Aorta (tissue), 5 donors: ENCODE measurements at regions not wholly inside any gene's neighbourhood (a gene's known extent, or its start where the extent isn't known, plus 50 kb on each side); places are given as distances from the start of the nearest gene placed in this dataset.

Experiments
- ATAC-seq: fragments of 200-7000 bp; cut with Tn5 transposase; one replicate; pipeline ENCODE4 v1.9.1; 2022; ENCODE audit warnings: moderate library complexity; ENCODE audit not compliant: low FRiP score
- DNase-seq, 2 donors: peaks; one replicate each; pipeline ENCODE4 v3.0.0-alpha.2; 2020
- H3K27ac ChIP-seq, 2 donors: one replicate each; pipeline ENCODE4 v1.5.1; 2013; ENCODE audit warnings: low read length in 2 of 2, mild to moderate bottlenecking in 2 of 2, moderate library complexity in 2 of 2, control low read depth in 1 of 2, inconsistent platforms in 1 of 2, low read depth in 1 of 2
- H3K27me3 ChIP-seq, 2 donors: one replicate each; pipeline ENCODE4 v1.6.1; 2013; ENCODE audit warnings: control low read depth in 1 of 2, low read length in 1 of 2, mild to moderate bottlenecking in 1 of 2, moderate library complexity in 1 of 2; ENCODE audit not compliant: insufficient read depth in 2 of 2, control insufficient read depth in 1 of 2
- H3K36me3 ChIP-seq, 2 donors: one replicate each; pipeline ENCODE4 v1.6.1; 2013; ENCODE audit warnings: control low read depth in 1 of 2, low read length in 1 of 2, mild to moderate bottlenecking in 1 of 2; ENCODE audit not compliant: insufficient read depth in 2 of 2, control insufficient read depth in 1 of 2
- H3K4me1 ChIP-seq, 2 donors: one replicate each; pipeline ENCODE4 v1.6.1; 2013; ENCODE audit warnings: low read length in 2 of 2, control low read depth in 1 of 2, mild to moderate bottlenecking in 1 of 2, moderate library complexity in 1 of 2; ENCODE audit not compliant: insufficient read depth in 2 of 2, control insufficient read depth in 1 of 2
- H3K4me3 ChIP-seq, 2 donors: one replicate each; pipeline ENCODE4 v1.5.1; 2013; ENCODE audit warnings: low read length in 2 of 2, control low read depth in 1 of 2, mild to moderate bottlenecking in 1 of 2
- H3K9me3 ChIP-seq: one replicate; pipeline ENCODE4 v1.6.1; 2013; ENCODE audit warnings: mild to moderate bottlenecking, low read length; ENCODE audit not compliant: control insufficient read depth
- WGBS, 2 donors: extraction: QIAGEN DNeasy Blood & Tissue Kit; methylation state at CpG; one replicate each; pipeline ENCODE4 v1.1.7; 2013; 5-methylcytosine and 5-hydroxymethylcytosine counted together
- intact Hi-C, 2 donors: fragments of 100-400 bp; cut with DNase I; formaldehyde crosslinking; loops; one replicate each; pipeline versions ENCODE4 v1.14.2 to v1.15.0; 2022
- donor health status: healthy with polysubstance abuse.
- donor health status: Bipolar disorder and iron deficiency.
- donor health status: DM: no; HTN: no; CAD: no.
- donor health status: DM: no; HTN: no; CAD: no.
- donor health status: DM: yes; HTN: yes; CAD: no.

DNA sequence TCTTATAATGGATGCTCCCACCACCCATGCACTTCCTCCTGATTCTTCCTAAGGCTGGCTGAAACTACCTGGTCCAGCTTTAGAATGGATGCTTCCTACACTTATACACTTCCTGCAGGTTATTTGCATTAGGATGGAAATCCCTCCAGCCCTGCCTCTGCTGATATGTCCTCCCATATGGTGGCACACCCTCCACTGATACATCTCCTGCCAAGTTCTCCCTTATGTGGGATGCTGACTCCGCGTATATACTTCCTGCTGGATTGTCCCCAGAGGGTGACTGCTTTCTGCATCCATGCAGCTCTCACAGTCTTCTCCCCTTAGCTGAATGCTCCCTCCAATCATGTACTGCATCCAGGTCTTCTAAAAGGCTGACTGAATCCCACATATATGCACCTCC lies 254.6 kb upstream of the FAM47C start:
- DNase-seq (no peak), ATAC-seq (no peak)
- H3K27ac ChIP-seq = no peak overlapping the region
- H3K9me3 ChIP-seq = peaks cover 2% of the 10 kb centered on the region
- 73 to 79% methylated on average over 2 of the region's 2 CpGs for WGBS, 2 donors
- H3K4me3 ChIP-seq = no peak overlapping the region
- no peaks in the 10 kb centered on the region for H3K36me3 ChIP-seq
- no peaks in the 10 kb centered on the region for H3K4me1 ChIP-seq
- intact Hi-C loops = no loop called here
- no peaks in the 10 kb centered on the region for H3K27me3 ChIP-seq

DNA sequence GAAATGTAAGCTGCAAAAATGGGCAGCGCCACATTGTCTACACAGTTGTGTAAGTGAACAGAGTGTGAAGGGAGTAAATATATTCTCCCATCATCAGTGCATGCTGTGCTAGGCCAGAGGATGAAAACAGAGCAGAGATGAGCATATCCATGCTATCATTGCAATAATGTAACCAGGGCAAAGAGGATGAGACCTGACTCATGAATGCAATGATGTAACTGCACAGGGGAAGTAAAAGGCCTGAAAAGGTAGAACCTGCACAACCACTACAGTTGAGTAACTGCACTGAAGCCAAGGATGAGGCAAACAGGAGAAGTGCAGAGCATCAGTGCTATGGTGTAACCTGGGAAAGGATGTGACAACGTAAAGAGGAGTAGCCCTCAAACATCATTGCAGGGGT lies 220.4 kb upstream of the FAM47C start:
- intact Hi-C loops = no loop called here
- no peak overlapping the region for H3K27ac ChIP-seq
- DNase-seq (no peak), ATAC-seq (no peak)
- H3K27me3 ChIP-seq = no peaks in the 10 kb centered on the region
- H3K36me3 ChIP-seq = no peaks in the 10 kb centered on the region
- no peak overlapping the region for H3K4me3 ChIP-seq
- 75 to 83% methylated on average over 2 of the region's 2 CpGs for WGBS, 2 donors
- H3K9me3 ChIP-seq = no peaks in the 10 kb centered on the region
- H3K4me1 ChIP-seq = peaks cover 0 to under 1% of the 10 kb centered on the region in 2 donors

DNA sequence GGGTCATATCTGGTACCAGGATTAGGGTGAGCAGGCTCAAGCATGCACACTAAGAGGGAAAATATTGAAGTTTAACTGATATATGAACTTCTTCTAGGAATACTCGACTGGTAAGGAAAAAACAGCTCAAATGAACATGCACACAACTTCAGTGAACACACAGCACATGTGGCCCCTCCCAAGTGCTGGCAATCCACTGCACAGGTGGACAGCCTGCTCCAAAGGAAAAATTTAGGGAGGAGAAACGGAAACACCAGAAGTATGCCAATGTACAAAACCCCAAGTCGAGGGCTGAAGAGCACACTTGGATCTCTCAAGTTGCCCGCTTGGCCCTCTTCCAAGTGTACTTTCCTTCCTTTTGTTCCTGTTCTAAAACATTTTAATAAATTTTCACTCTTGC lies 205.0 kb upstream of the FAM47C start:
- H3K27ac ChIP-seq = no peak overlapping the region
- H3K4me1 ChIP-seq = no peaks in the 10 kb centered on the region
- no peaks in the 10 kb centered on the region for H3K36me3 ChIP-seq
- no peak for ATAC-seq
- intact Hi-C loops = no loop called here
- WGBS, 2 donors = 65 to 82% methylated on average over 4 of the region's 4 CpGs
- H3K27me3 ChIP-seq = no peaks in the 10 kb centered on the region
- no peak overlapping the region for H3K4me3 ChIP-seq
- DNase-seq = no peak
- H3K9me3 ChIP-seq = no peaks in the 10 kb centered on the region

DNA sequence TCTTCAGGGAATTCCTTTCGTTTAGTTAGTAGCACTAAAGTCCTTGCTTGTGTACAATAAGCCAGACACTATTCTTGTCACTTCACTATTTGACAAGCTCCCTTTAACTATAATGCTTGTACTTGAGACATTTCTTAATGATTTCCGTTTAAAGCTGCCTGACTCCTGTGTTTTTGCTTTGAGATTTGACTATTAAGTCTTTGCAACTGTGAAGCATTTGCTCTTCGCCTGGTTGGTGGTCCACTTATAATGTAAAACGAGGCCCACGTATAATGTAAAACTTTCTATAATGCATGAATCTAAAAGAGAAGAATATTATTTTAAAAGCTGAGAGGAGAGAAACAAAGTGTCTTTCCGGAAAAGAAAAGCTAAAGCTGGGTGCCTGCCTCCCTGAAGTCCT lies 204.1 kb upstream of the FAM47C start:
- H3K27ac ChIP-seq = no peak overlapping the region
- no peaks in the 10 kb centered on the region for H3K36me3 ChIP-seq
- H3K4me3 ChIP-seq = no peak overlapping the region
- WGBS, 2 donors = 45 to 61% methylated on average over 6 of the region's 6 CpGs
- intact Hi-C loops = no loop called here
- H3K27me3 ChIP-seq = no peaks in the 10 kb centered on the region
- no peaks in the 10 kb centered on the region for H3K9me3 ChIP-seq
- ATAC-seq = no peak
- H3K4me1 ChIP-seq = no peaks in the 10 kb centered on the region
- DNase-seq = no peak

DNA sequence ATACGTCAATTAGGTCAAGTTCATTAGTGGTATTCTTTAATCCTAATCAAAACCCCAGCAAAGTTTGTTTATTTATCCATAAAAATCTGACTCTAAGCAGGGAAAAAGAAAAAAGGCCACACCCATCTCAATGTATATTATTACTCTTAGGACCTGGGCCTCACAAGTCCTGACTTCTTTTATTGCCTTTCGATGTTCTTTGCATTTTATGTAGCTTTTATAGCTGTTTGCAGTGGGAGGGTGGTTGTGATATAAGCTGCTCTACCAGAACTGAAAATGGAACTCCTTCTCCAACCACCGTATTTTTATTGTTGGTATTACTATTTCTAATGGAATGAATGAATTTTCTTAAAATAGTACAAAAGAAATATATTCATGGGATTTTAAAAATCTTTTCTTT lies 163.3 kb upstream of the FAM47C start:
- no peak for DNase-seq
- no peaks in the 10 kb centered on the region for H3K9me3 ChIP-seq
- ATAC-seq = no peak
- intact Hi-C loops = no loop called here
- no peak overlapping the region for H3K27ac ChIP-seq
- WGBS, 2 donors = 75 to 77% methylated on average over 3 of the region's 3 CpGs
- H3K36me3 ChIP-seq = no peaks in the 10 kb centered on the region
- no peak overlapping the region for H3K4me3 ChIP-seq
- no peaks in the 10 kb centered on the region for H3K27me3 ChIP-seq
- no peaks in the 10 kb centered on the region for H3K4me1 ChIP-seq

DNA sequence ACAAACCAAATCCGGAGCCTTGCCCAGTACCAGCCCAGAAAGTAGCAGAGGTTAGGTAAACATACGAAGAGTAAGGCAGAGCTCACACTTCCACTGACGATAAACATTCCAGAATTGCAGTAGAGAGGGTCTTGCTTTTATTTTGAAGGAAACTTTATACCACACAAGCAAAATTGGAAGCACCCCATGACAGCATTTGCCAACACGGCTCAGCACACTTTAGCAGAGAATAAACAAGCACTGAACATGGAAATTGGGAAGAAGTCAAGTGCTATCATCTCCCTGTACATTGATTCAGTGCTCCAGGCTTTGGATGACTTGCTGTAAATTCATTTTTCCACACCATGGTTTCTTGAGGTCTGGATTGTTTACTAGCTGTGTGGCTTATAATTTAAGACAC lies 160.7 kb upstream of the FAM47C start:
- Histone ChIP-seq H3K36me3 (no peaks in the 10 kb centered on the region), H3K27me3 (no peaks in the 10 kb centered on the region), H3K4me3 (no peak overlapping the region), H3K27ac (no peak overlapping the region), H3K4me1 (no peaks in the 10 kb centered on the region), H3K9me3 (no peaks in the 10 kb centered on the region)
- DNase-seq (no peak), ATAC-seq (no peak)
- intact Hi-C loops = no loop called here
- 31 to 33% methylated on average over 4 of the region's 4 CpGs for WGBS, 2 donors

DNA sequence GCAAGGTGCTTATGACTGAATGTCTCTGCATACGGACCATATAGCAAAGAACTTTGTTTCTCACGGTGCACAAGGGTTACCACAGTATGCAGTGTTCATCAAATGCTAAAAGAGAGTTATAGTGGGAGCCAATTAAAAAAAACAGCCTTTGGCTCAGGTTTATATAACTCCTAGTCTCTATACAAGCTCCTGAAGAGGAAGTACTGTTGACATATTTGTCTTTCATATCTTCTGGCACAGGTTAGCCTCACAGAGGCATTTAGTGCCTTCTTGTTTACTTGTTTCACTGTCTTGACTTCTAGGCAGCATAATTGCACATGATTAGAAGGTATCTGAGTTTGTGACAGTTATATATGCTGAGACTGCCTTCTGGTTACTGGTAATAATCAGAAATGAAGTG lies 158.8 kb upstream of the FAM47C start:
- no peaks in the 10 kb centered on the region for H3K4me1 ChIP-seq
- no peaks in the 10 kb centered on the region for H3K9me3 ChIP-seq
- H3K27ac ChIP-seq = no peak overlapping the region
- no peaks in the 10 kb centered on the region for H3K27me3 ChIP-seq
- intact Hi-C loops = no loop called here
- 46 to 64% methylated on average over 2 of the region's 2 CpGs for WGBS, 2 donors
- no peak overlapping the region for H3K4me3 ChIP-seq
- no peaks in the 10 kb centered on the region for H3K36me3 ChIP-seq
- no peak for ATAC-seq
- DNase-seq = no peak

DNA sequence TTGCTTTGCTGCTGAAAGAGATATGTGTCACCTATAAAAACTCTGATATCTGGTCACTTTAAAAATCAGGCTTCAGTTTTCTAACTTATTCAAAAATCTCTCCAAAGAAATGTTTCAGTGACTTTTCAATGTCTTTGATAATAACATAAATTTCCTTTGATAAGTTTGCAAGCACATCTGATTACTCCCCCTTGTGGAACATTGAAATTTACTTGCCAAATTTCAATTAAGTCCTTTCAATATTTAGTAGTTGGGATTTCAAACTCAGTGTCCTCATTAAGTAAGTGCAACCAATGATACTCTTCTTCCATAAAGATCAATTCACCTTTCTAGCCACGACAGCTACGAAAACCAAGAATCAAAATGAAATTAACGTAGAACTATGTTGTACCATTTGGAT lies 151.3 kb upstream of the FAM47C start:
- Histone ChIP-seq H3K4me3 (no peak overlapping the region), H3K36me3 (no peaks in the 10 kb centered on the region), H3K9me3 (no peaks in the 10 kb centered on the region), H3K4me1 (no peaks in the 10 kb centered on the region), H3K27me3 (no peaks in the 10 kb centered on the region), H3K27ac (no peak overlapping the region)
- WGBS, 2 donors = 67 to 95% methylated on average over 3 of the region's 3 CpGs
- DNase-seq (no peak), ATAC-seq (no peak)
- intact Hi-C loops = no loop called here

DNA sequence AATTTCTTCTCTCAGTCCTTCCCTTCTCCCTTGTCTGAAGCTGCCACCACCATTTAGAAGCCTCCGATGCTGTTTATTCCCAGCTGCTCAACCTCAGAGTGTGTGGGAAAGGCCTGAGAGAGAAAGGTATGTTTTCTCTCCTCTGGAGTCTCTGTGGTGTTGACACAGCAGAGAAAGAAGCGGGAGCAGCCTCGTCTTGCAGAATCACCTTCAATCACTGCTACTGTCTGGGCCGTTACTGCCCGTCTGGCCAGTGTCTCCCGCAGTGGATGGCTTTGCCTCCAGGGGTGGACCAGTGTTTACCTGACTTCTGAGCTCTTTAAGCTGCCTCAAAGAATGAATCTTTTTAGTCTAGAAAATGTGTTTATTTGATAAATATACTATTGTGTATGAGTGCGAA lies 148.9 kb upstream of the FAM47C start:
- no peaks in the 10 kb centered on the region for H3K36me3 ChIP-seq
- H3K4me1 ChIP-seq = no peaks in the 10 kb centered on the region
- no peak for DNase-seq
- no peak overlapping the region for H3K27ac ChIP-seq
- H3K27me3 ChIP-seq = no peaks in the 10 kb centered on the region
- intact Hi-C loops = no loop called here
- no peak for ATAC-seq
- WGBS, 2 donors = 60 to 68% methylated on average over 7 of the region's 7 CpGs
- H3K9me3 ChIP-seq = no peaks in the 10 kb centered on the region
- H3K4me3 ChIP-seq = no peak overlapping the region

DNA sequence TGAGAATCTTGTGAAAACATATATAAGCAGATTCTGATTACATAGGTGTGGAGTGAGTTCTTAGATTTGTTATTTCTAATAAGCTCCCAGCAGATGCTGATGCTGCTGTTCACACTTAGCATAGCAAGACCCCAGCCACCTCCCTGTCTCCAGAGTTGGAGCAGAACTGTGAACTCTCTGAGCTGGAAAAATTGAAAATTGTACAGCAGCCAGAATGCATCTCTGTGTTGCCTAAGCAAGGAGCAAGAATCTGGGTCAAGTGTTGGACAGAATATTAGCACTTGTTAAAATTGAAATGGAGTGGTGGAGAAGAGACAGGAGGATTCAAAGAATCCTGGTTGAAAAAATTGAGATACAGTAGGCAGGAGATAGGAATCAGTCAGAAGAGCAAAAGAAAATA lies 146.6 kb upstream of the FAM47C start:
- no peak for DNase-seq
- H3K27me3 ChIP-seq = no peaks in the 10 kb centered on the region
- intact Hi-C loops = no loop called here
- no peak for ATAC-seq
- no peaks in the 10 kb centered on the region for H3K4me1 ChIP-seq
- H3K9me3 ChIP-seq = no peaks in the 10 kb centered on the region
- H3K27ac ChIP-seq = no peak overlapping the region
- H3K36me3 ChIP-seq = no peaks in the 10 kb centered on the region
- H3K4me3 ChIP-seq = no peak overlapping the region
